HG02970 (cell line): ENCODE measurements at regions not wholly inside any gene's neighbourhood (a gene's known extent, or its start where the extent isn't known, plus 50 kb on each side); places are given as distances from the start of the nearest gene placed in this dataset.
"Not testable (repeated sequence)": the region's sequence is repeated elsewhere in the genome, so short reads cannot be mapped to it uniquely, and the experiment has no call there.

ENCODE experiments used
- ATAC-seq: cut with Tn5 transposase; IDR thresholded peaks from one replicate; pipeline ENCODE4 v1.9.1; 2021; ENCODE audit warnings: mild to moderate bottlenecking, moderate library complexity, moderate number of reproducible peaks; ENCODE audit not compliant: unreplicated experiment, low FRiP score

- ATAC-seq, result no peak
These were observed 636.5 kb downstream of the TLE1 start for GRCh38 chr9:81052846-81053245.

GRCh38 chr9:81047280-81047679, 642.1 kb downstream of the TLE1 start:
- ATAC-seq, result no peak

GRCh38 chr9:81045658-81046057, 643.7 kb downstream of the TLE1 start:
- ATAC-seq, result no peak

- no peak for ATAC-seq
These were observed 651.5 kb downstream of the TLE1 start for GRCh38 chr9:81037889-81038288.

GRCh38 chr9:81035601-81036000, 653.7 kb downstream of the TLE1 start:
- ATAC-seq, result no peak

GRCh38 chr9:81035171-81035570, 654.2 kb downstream of the TLE1 start:
- no peak for ATAC-seq

GRCh38 chr9:81032831-81033230, 656.5 kb downstream of the TLE1 start:
- ATAC-seq, result no peak

GRCh38 chr9:81032030-81032572, 657.2 kb downstream of the TLE1 start:
- no peak for ATAC-seq

- ATAC-seq, result no peak
These were observed 657.8 kb downstream of the TLE1 start for GRCh38 chr9:81031422-81032029.

- ATAC-seq, result no peak
These were observed 659.3 kb downstream of the TLE1 start for GRCh38 chr9:81030027-81030426.

- no peak for ATAC-seq
These were observed 660.8 kb downstream of the TLE1 start for GRCh38 chr9:81028504-81028903.

- ATAC-seq, result no peak
These were observed 667.2 kb downstream of the TLE1 start for GRCh38 chr9:81022177-81022576.

GRCh38 chr9:81014945-81015344, 674.4 kb downstream of the TLE1 start:
- ATAC-seq, result not testable (repeated sequence)

GRCh38 chr9:81013191-81013590, 676.2 kb downstream of the TLE1 start:
- not testable (repeated sequence) for ATAC-seq

- no peak for ATAC-seq
These were observed 686.4 kb downstream of the TLE1 start for GRCh38 chr9:81002906-81003305.

GRCh38 chr9:81002242-81002641, 687.1 kb downstream of the TLE1 start:
- no peak for ATAC-seq

GRCh38 chr9:80995759-80996158, 693.6 kb downstream of the TLE1 start:
- no peak for ATAC-seq

GRCh38 chr9:80994892-80995291, 694.5 kb downstream of the TLE1 start:
- ATAC-seq, result no peak

- ATAC-seq, result not testable (repeated sequence)
These were observed 703.8 kb downstream of the TLE1 start for GRCh38 chr9:80985595-80985994.

- no peak for ATAC-seq
These were observed 712.9 kb downstream of the TLE1 start for GRCh38 chr9:80976403-80976802.

GRCh38 chr9:80970377-80970776, 719.0 kb downstream of the TLE1 start:
- not testable (repeated sequence) for ATAC-seq

- ATAC-seq, result no peak
These were observed 720.7 kb downstream of the TLE1 start for GRCh38 chr9:80968611-80969010.

GRCh38 chr9:80964914-80965313, 724.4 kb downstream of the TLE1 start:
- ATAC-seq, result no peak
